GM18519 (cell line): ENCODE measurements at regions not wholly inside any gene's neighbourhood (a gene's known extent, or its start where the extent isn't known, plus 50 kb on each side); places are given as distances from the start of the nearest gene placed in this dataset.

ENCODE experiments used
- ATAC-seq: cut with Tn5 transposase; IDR thresholded peaks from one replicate; pipeline ENCODE4 v1.9.1; 2021; ENCODE audit warnings: mild to moderate bottlenecking, moderate library complexity; ENCODE audit not compliant: unreplicated experiment, low FRiP score

GRCh38 chr4:126682250-126682649 is 950.5 kb upstream of the INTU start:
- ATAC-seq, result no peak

- no peak for ATAC-seq
These were observed 946.3 kb upstream of the INTU start for GRCh38 chr4:126686491-126686890.

- ATAC-seq, result no peak
These were observed 945.0 kb upstream of the INTU start for GRCh38 chr4:126687655-126688358.

GRCh38 chr4:126691797-126692196 is 941.0 kb upstream of the INTU start:
- ATAC-seq, result no peak

- no peak for ATAC-seq
These were observed 935.0 kb upstream of the INTU start for GRCh38 chr4:126697748-126698147.

GRCh38 chr4:126698224-126698623 is 934.5 kb upstream of the INTU start:
- no peak for ATAC-seq

GRCh38 chr4:126701756-126702155 is 931.0 kb upstream of the INTU start:
- ATAC-seq, result no peak

- no peak for ATAC-seq
These were observed 930.0 kb upstream of the INTU start for GRCh38 chr4:126702747-126703146.

GRCh38 chr4:126705266-126705665 is 927.5 kb upstream of the INTU start:
- no peak for ATAC-seq

GRCh38 chr4:126708716-126709115 is 924.0 kb upstream of the INTU start:
- no peak for ATAC-seq

- ATAC-seq, result no peak
These were observed 921.8 kb upstream of the INTU start for GRCh38 chr4:126710935-126711334.

- no peak for ATAC-seq
These were observed 917.7 kb upstream of the INTU start for GRCh38 chr4:126715067-126715466.

- ATAC-seq, result no peak
These were observed 917.1 kb upstream of the INTU start for GRCh38 chr4:126715681-126716080.

GRCh38 chr4:126718136-126718535 is 914.6 kb upstream of the INTU start:
- no peak for ATAC-seq

- no peak for ATAC-seq
These were observed 912.9 kb upstream of the INTU start for GRCh38 chr4:126719852-126720251.

- ATAC-seq, result no peak
These were observed 906.9 kb upstream of the INTU start for GRCh38 chr4:126725906-126726305.

GRCh38 chr4:126727461-126727860 is 905.3 kb upstream of the INTU start:
- no peak for ATAC-seq

- no peak for ATAC-seq
These were observed 901.7 kb upstream of the INTU start for GRCh38 chr4:126731062-126731461.

GRCh38 chr4:126733301-126733700 is 899.5 kb upstream of the INTU start:
- no peak for ATAC-seq

- ATAC-seq, result no peak
These were observed 898.3 kb upstream of the INTU start for GRCh38 chr4:126734465-126734864.

GRCh38 chr4:126735294-126736132 is 897.2 kb upstream of the INTU start:
- no peak for ATAC-seq

- no peak for ATAC-seq
These were observed 896.6 kb upstream of the INTU start for GRCh38 chr4:126736133-126736518.
